Gastroesophageal sphincter (tissue), 4 donors: ENCODE measurements at regions not wholly inside any gene's neighbourhood (a gene's known extent, or its start where the extent isn't known, plus 50 kb on each side); places are given as distances from the start of the nearest gene placed in this dataset.

Experiments used
- ATAC-seq: fragments of 150-250 bp; one replicate; pipeline ENCODE4 v1.9.1; 2016; ENCODE audit warnings: mild to moderate bottlenecking, moderate library complexity
- H3K27ac ChIP-seq, 4 donors: fragments of 200-600 bp; sonication (generic) in 3 of 4; 1 replicate in 3 of 4; 2 replicates in 1 of 4; pipeline ENCODE4 v1.5.1; 2016 to 2019
- H3K27me3 ChIP-seq: fragments of 200-600 bp; sonication (generic); one replicate; pipeline ENCODE4 v1.5.1; 2019
- H3K36me3 ChIP-seq, 2 donors: fragments of 200-600 bp; sonication (generic); one replicate each; pipeline ENCODE4 v1.5.1; 2019; ENCODE audit warnings: control low read depth in 1 of 2
- H3K4me1 ChIP-seq, 3 donors: fragments of 200-600 bp; sonication (generic); 1 replicate in 2 of 3; 2 replicates in 1 of 3; pipeline ENCODE4 v1.5.1; 2016 to 2019; ENCODE audit warnings: control low read depth in 2 of 3
- H3K4me3 ChIP-seq, 2 donors: fragments of 200-600 bp; sonication (generic); one replicate each; pipeline ENCODE4 v1.5.1; 2019; ENCODE audit warnings: mild to moderate bottlenecking in 1 of 2, moderate library complexity in 1 of 2
- H3K9me3 ChIP-seq, 3 donors: fragments of 200-600 bp; sonication (generic); one replicate each; pipeline ENCODE4 v1.5.1; 2017 to 2019; ENCODE audit warnings: control low read depth in 2 of 3
- EP300 ChIP-seq: sonication (generic); formaldehyde crosslinking; IDR thresholded peaks from one replicate; pipeline ENCODE4 v1.6.1; 2017; ENCODE audit warnings: antibody characterized with exemption, mild to moderate bottlenecking
- POLR2A ChIP-seq, 2 donors: fragments of 450-650 bp; IDR thresholded peaks; one replicate each; pipeline ENCODE4 v1.6.1; 2017; ENCODE audit warnings: antibody characterized with exemption in 2 of 2, mild to moderate bottlenecking in 2 of 2, moderate library complexity in 1 of 2
- POLR2AphosphoS5 ChIP-seq: sonication (generic); formaldehyde crosslinking; IDR thresholded peaks from one replicate; pipeline ENCODE4 v1.6.1; 2017; ENCODE audit warnings: antibody characterized with exemption
- WGBS, 2 donors: methylation state at CpG; one replicate each; pipeline ENCODE4 v1.1.5; 2018; ENCODE audit warnings: low coverage in 1 of 2; 5-methylcytosine and 5-hydroxymethylcytosine counted together
- TF ChIP-seq, protein P1 (sequence below), 4 experiments: fragments of 200-600 bp in 2 of 4; fragments of 450-650 bp in 2 of 4; sonication (generic) in 1 of 4; IDR thresholded peaks; one replicate each; pipeline ENCODE4 v1.5.1; 2017 to 2019; ENCODE audit warnings: antibody characterized with exemption in 4 of 4, mild to moderate bottlenecking in 2 of 4, moderate library complexity in 2 of 4

DNA sequence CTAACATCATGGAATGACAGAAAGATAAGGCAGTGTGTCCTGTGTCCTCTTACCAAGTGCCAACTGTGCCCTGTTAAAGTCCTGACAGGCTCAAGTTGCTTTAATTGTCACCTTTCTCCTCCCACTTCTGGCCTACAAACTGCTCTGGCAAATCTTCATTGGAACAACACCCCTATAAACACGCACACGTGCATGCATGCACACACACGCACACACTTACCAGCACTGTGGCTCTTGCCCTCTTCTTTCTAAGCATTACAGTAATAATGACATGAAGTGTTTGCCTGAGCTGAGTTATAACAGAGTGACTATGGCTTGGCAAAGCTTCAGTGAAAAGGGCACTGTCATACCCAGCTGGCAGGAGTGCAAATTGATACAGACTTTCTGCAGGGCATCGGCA lies 82.3 kb upstream of the SYT6 start:
- TF ChIP-seq, protein P1, sequence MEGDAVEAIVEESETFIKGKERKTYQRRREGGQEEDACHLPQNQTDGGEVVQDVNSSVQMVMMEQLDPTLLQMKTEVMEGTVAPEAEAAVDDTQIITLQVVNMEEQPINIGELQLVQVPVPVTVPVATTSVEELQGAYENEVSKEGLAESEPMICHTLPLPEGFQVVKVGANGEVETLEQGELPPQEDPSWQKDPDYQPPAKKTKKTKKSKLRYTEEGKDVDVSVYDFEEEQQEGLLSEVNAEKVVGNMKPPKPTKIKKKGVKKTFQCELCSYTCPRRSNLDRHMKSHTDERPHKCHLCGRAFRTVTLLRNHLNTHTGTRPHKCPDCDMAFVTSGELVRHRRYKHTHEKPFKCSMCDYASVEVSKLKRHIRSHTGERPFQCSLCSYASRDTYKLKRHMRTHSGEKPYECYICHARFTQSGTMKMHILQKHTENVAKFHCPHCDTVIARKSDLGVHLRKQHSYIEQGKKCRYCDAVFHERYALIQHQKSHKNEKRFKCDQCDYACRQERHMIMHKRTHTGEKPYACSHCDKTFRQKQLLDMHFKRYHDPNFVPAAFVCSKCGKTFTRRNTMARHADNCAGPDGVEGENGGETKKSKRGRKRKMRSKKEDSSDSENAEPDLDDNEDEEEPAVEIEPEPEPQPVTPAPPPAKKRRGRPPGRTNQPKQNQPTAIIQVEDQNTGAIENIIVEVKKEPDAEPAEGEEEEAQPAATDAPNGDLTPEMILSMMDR (IDR thresholded peaks at IDR 0.05): no peak
- TF ChIP-seq POLR2AphosphoS5: no peak
- no peak for TF ChIP-seq POLR2A (IDR thresholded peaks at IDR 0.05)
- no peak for TF ChIP-seq EP300
- H3K9me3 ChIP-seq: peaks cover 0 to 12% (median 0%) of the 10 kb centered on the region in 3 donors
- H3K36me3 ChIP-seq: no peaks in the 10 kb centered on the region
- WGBS, 2 donors: 50 to 79% methylated on average over 1 to 4 of the region's 4 CpGs
- ATAC-seq: no peak
- H3K4me3 ChIP-seq: no peak overlapping the region
- no peaks in the 10 kb centered on the region for H3K4me1 ChIP-seq
- H3K27me3 ChIP-seq: peaks cover 7% of the 10 kb centered on the region
- no peak overlapping the region for H3K27ac ChIP-seq

DNA sequence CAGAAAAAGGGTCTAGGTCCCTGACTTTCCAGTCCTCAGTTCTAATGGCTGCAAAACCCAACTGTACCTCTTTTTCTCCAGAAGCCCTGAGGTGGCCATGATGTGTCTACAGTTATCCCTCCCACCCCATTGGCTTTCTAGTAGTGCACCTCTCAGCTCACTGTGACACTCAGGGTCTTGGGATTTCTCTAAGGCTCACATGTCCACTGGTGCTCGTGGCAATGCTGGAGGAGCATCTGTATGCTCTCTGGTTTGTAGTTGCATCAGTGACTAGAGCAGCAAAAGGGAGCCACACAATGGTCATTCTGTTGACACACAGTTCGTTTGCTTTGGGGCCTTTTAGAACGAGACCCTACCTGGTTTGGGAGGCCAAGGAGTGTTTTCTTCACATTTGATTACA lies 81.6 kb upstream of the SYT6 start:
- ATAC-seq: no peak
- WGBS, 2 donors: 46 to 85% methylated on average over 2 to 3 of the region's 3 CpGs
- Histone ChIP-seq H3K36me3 (no peaks in the 10 kb centered on the region), H3K27ac (no peak overlapping the region), H3K9me3 (peaks cover 0 to 11% (median 0%) of the 10 kb centered on the region in 3 donors), H3K4me1 (no peaks in the 10 kb centered on the region), H3K4me3 (no peak overlapping the region), H3K27me3 (peaks cover 7% of the 10 kb centered on the region)
- no peak for TF ChIP-seq POLR2A (IDR thresholded peaks at IDR 0.05)
- TF ChIP-seq, protein P1 (IDR thresholded peaks at IDR 0.05): no peak

DNA sequence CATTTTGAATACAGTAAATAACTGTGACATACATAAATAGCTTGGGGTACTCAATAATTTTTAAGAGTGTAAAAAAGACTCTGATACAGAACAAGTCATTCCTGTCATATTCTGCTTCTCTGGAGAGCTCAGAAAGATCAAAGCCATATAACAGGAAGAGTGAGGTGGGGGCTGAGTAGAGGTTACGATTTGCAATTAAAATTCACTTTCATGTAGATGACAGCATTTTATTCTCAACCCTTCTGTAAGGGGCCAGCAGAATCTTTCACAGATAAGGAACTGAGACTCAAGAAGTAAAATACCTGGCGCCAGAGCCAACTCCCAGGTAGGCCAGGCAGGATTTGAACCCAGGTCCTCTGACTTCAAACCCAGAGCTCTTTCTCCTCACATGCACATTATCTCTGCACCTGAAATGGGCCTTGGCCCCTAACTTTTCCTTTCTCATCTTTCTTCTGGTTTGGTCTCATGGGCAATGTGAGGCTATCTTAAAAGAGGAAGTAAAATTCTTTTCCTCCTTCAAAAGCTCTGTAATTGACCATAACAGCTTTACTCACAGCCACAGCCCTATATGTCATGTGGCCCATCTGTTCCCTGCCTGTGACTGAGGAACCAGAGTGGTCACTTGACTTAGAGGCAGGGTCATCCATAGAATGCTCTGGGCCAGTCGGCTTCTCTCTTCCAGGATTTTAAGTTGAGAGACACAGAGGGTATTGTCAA lies 80.9 kb upstream of the SYT6 start:
- no peaks in the 10 kb centered on the region for H3K4me1 ChIP-seq
- no peak overlapping the region for H3K4me3 ChIP-seq
- 72 to 88% methylated on average over 2 of the region's 3 CpGs for WGBS, 2 donors
- TF ChIP-seq POLR2AphosphoS5: no peak
- TF ChIP-seq EP300: no peak
- TF ChIP-seq, protein P1 (IDR thresholded peaks at IDR 0.05): no peak
- TF ChIP-seq POLR2A (IDR thresholded peaks at IDR 0.05): no peak
- peaks cover 6% of the 10 kb centered on the region for H3K27me3 ChIP-seq
- no peak for ATAC-seq
- H3K36me3 ChIP-seq: no peaks in the 10 kb centered on the region
- peaks cover 0 to 3% (median 0%) of the 10 kb centered on the region in 3 donors for H3K9me3 ChIP-seq
- no peak overlapping the region for H3K27ac ChIP-seq

DNA sequence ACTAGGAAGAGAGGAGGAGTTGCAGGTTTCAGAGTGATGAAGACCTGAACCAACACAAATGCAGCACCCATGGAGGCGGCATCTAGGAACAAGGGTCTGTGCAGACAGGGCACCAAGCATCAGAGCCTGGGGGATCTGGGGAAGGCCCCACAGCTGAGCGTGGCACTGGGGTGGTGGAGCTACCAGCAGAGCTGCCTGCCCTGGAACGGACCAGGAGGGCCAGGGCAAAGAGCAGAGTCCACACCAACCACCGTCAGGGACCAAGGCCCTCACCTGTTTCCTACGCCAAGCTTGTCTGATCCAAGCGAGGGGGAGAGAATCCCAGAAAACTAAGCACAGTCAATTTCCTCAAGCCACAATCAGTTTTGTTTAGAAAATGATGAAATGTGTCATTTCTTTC lies 79.0 kb upstream of the SYT6 start:
- TF ChIP-seq EP300 (no peak), POLR2AphosphoS5 (no peak), POLR2A (IDR thresholded peaks at IDR 0.05) (no peak)
- TF ChIP-seq, protein P1 (IDR thresholded peaks at IDR 0.05): no peak

DNA sequence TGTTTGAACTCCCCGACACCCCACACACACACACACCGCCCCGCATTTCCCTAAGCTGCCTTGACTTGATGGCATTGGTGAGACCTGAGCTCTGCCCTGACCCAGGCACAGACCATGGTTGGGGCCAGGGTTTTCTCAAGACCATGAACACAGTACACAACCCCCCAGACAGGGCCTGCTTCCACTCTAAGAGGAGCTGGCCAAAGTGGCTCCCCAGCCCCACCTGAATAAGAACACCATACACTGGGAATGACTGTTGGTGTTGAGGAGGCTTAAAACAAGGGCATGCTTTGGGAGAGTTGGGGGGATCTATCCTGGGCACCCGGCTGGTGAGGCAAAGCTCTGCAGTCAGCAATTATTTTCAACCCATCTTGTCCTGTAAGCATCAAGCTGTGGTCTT lies 77.6 kb upstream of the SYT6 start:
- TF ChIP-seq, protein P1 (IDR thresholded peaks at IDR 0.05): no peak
- TF ChIP-seq POLR2AphosphoS5 (no peak), EP300 (no peak), POLR2A (IDR thresholded peaks at IDR 0.05) (no peak)
- 90 to 97% methylated on average over 3 to 4 of the region's 4 CpGs for WGBS, 2 donors
- H3K27ac ChIP-seq: no peak overlapping the region
- no peaks in the 10 kb centered on the region for H3K36me3 ChIP-seq
- H3K9me3 ChIP-seq: no peaks in the 10 kb centered on the region
- no peaks in the 10 kb centered on the region for H3K4me1 ChIP-seq
- no peak for ATAC-seq
- peaks cover 5% of the 10 kb centered on the region for H3K27me3 ChIP-seq
- H3K4me3 ChIP-seq: no peak overlapping the region

More for the DNA sequence above, 79.0 kb upstream of the SYT6 start:
- H3K27ac ChIP-seq: no peak overlapping the region
- H3K9me3 ChIP-seq: no peaks in the 10 kb centered on the region
- 57 to 100% methylated on average over 3 to 4 of the region's 6 CpGs for WGBS, 2 donors
- H3K4me3 ChIP-seq: no peak overlapping the region
- peaks cover 5% of the 10 kb centered on the region for H3K27me3 ChIP-seq
- no peaks in the 10 kb centered on the region for H3K4me1 ChIP-seq
- no peaks in the 10 kb centered on the region for H3K36me3 ChIP-seq
- no peak for ATAC-seq
